Right cardiac atrium (tissue), 5 donors: ENCODE measurements at regions not wholly inside any gene's neighbourhood (a gene's known extent, or its start where the extent isn't known, plus 50 kb on each side); places are given as distances from the start of the nearest gene placed in this dataset.
A peak's percentile ranks its signal among the peaks of the same experiment; 100 is the strongest.

Source experiments
- ATAC-seq, 2 donors: fragments of 200-7000 bp; cut with Tn5 transposase; one replicate each; pipeline versions ENCODE4 v1.8.0 to v1.9.1; 2020; ENCODE audit warnings: moderate library complexity in 2 of 2, mild to moderate bottlenecking in 1 of 2
- DNase-seq, 3 donors: peaks; one replicate each; pipeline ENCODE4 v3.0.0-alpha.2; 2020
- H3K27ac ChIP-seq: one replicate; pipeline ENCODE4 v1.5.1; 2013; ENCODE audit warnings: mild to moderate bottlenecking, low read length, control low read depth, moderate library complexity
- H3K27me3 ChIP-seq: one replicate; pipeline ENCODE4 v1.6.1; 2013; ENCODE audit not compliant: control insufficient read depth, insufficient read depth
- H3K4me1 ChIP-seq: one replicate; pipeline ENCODE4 v1.6.1; 2013; ENCODE audit warnings: low read length; ENCODE audit not compliant: control insufficient read depth, insufficient read depth
- H3K4me3 ChIP-seq: one replicate; pipeline ENCODE4 v1.5.1; 2013; ENCODE audit warnings: low read length, control low read depth
- H3K9me3 ChIP-seq: one replicate; pipeline ENCODE4 v1.6.1; 2013; ENCODE audit warnings: low read length; ENCODE audit not compliant: control insufficient read depth
- WGBS: extraction: QIAGEN DNeasy Blood & Tissue Kit; methylation state at CpG from one replicate; pipeline ENCODE4 v1.1.7; 2013; 5-methylcytosine and 5-hydroxymethylcytosine counted together
- intact Hi-C, 4 donors: fragments of 100-400 bp; cut with DNase I; formaldehyde crosslinking; loops; one replicate each; pipeline versions ENCODE4 v1.11.0 to v1.14.0; 2022 to 2023
- donor health status: healthy with polysubstance abuse.
- donor health status: DM: no; HTN: yes; CAD: no.
- donor health status: DM: no; HTN: no; CAD: no.
- donor health status: DM: no; HTN: yes; CAD: no; lungs with severe emphysema.
- donor health status: DM: yes; HTN: yes; CAD: no.

DNA sequence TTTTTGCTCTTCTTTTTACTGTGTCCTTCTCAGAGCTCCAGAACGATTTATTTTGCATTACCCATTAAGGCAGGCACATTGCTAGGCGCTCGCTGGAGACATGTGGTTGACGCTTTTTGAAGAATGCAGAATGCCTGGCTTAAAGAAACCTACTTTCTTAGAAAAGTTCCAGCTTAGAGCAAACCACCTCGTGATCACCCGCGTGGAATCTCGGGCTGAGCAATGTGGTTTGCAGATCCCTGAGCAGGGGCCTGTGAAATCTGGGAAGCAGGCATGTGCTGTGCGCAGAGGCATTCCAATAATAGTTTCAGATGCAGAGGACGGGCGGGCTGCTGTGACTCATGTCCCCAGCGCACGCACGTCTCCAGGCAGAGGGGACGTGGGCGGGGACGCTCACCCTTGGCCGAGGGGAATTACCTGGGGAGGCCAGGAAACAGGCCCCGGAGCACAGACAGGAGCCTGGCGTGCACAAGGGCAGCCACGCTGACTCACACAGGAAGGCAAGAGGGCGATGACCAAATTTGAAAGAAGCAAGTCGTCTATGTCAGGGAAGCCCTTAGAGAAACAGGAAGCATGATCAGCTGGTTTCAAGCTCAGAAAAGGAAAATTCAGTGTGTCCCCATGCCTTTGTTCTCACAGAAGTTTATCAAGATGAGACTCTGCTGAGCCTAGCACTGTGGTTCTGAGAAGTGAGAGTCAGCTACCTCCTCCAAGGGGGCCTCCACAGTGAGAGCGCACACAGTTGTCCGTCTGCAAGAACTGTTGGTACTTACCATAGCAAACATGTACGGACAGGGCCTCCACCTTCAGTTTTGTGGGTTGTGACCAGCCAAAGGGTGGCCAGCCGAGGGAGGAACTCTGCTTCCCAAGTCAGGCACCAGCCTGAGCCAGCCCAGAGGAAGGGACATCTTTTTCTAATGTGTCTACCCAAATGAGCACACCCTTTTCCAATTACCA is 218.6 kb downstream of the PIK3R1 start:
- ATAC-seq (peak; percentile 94 to 99), DNase-seq (peak; percentile 86 to 90 (median 90))
- Histone ChIP-seq H3K27me3 (no peaks in the 10 kb centered on the region), H3K27ac (peak overlapping the region; percentile 85), H3K4me1 (peaks cover 4% of the 10 kb centered on the region), H3K9me3 (no peaks in the 10 kb centered on the region), H3K4me3 (no peak overlapping the region)
- WGBS: 36% methylated on average over 27 of the region's 27 CpGs
- intact Hi-C loops: no loop called here

- H3K27ac ChIP-seq: no peak overlapping the region
- 84% methylated on average over 1 of the region's 1 CpG for WGBS
- H3K9me3 ChIP-seq: no peaks in the 10 kb centered on the region
- peak in 1 of 3 donors; percentile 43 for DNase-seq
- intact Hi-C loops: no loop called here
- H3K27me3 ChIP-seq: no peaks in the 10 kb centered on the region
- peaks cover 4% of the 10 kb centered on the region for H3K4me1 ChIP-seq
- ATAC-seq: no peak
- H3K4me3 ChIP-seq: no peak overlapping the region
Measured at GRCh38 chr5:68435611-68436010, 220.1 kb downstream of the PIK3R1 start.

DNA sequence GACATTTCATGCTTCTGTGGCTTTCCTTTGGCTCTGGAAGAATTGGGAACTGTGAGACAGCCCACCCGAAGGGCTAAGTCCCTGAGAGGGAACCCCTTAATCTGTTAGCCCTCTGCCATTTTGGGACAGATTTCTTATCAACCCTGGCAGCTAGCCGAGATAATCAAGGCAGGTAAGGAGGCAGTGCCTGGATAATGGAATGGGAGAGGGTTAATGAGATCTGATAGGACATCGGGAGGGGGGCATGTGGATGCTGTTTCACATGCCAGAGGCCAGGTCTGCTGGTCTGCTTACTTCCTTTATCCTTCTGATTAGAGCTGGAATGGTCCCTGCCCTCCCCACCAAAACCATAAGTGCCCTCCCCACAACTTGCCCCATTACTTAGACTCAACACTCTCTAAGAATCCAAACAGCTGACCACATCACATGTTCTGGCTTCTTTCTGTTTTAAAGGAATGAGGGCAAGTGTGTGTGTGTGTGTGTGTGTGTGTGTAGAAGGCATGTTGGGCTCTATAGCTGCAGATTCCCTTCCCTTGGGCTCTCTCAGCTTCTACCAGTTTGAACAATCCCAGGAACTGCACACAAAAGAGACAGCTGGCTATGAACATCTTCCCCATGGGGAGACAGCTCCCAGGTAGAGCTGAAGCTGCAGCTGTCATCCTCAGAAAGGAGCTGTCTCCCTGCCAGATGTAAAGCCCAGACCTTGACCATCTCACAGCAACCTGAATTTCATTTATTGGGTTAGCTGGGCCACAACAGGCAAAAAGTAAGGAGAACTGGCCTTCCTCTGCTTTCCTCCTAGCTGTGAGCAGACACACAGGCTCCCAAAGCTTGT is 221.3 kb downstream of the PIK3R1 start:
- WGBS: 63% methylated on average over 3 of the region's 3 CpGs

DNA sequence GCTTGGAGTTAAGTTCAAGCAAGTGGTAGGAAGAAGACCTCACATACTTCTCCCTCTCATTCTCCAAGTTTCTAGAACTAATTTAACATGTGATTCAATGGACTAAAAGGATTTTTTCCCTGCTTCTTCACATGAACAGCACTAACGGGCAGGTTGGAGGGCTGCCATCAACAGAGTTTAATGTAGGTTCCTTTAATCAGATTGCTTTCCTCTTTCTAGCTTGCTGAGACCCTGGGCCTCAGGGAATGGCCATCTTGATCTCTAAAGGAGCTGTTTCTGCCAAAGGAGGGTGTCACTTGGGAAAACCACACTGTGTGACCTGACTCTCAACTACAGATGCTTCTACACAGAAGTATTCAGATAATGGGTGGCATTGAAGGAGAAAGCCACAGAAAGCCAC is 223.3 kb downstream of the PIK3R1 start:
- WGBS: 38% methylated on average over 1 of the region's 1 CpG
- intact Hi-C loops: no loop called here
- Histone ChIP-seq H3K4me1 (no peaks in the 10 kb centered on the region), H3K9me3 (no peaks in the 10 kb centered on the region), H3K27me3 (no peaks in the 10 kb centered on the region), H3K4me3 (no peak overlapping the region), H3K27ac (no peak overlapping the region)
- ATAC-seq (no peak), DNase-seq (no peak)

More for the DNA sequence above, 221.3 kb downstream of the PIK3R1 start:
- H3K27ac ChIP-seq: no peak overlapping the region
- no peaks in the 10 kb centered on the region for H3K27me3 ChIP-seq
- no peaks in the 10 kb centered on the region for H3K9me3 ChIP-seq
- no peak for ATAC-seq
- no peak for DNase-seq
- H3K4me1 ChIP-seq: peaks cover 4% of the 10 kb centered on the region
- H3K4me3 ChIP-seq: no peak overlapping the region
- intact Hi-C loops: no loop called here

DNA sequence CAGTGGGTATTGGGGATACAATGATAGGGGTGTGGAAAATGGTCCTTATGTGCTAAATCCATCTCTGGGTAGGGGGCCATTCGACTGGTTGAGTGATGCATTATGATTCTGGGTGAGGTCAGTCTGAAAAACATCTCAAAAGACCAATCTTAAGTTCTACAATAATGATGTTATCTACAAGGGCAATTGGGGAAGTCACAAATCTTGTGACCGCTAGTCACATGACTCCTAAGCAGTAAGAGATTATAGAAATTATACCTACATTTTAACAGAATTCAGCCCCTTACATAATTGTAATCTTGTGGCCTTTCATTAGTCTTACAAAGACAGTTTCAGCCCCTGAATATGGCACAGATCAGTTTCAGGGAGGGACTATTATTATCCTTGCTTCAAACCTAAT is 224.7 kb downstream of the PIK3R1 start:
- DNase-seq (no peak), ATAC-seq (no peak)
- Histone ChIP-seq H3K4me1 (peaks cover 2% of the 10 kb centered on the region), H3K27ac (no peak overlapping the region), H3K9me3 (no peaks in the 10 kb centered on the region), H3K4me3 (no peak overlapping the region), H3K27me3 (no peaks in the 10 kb centered on the region)
- intact Hi-C loops: no loop called here
- 97% methylated on average over 2 of the region's 2 CpGs for WGBS

DNA sequence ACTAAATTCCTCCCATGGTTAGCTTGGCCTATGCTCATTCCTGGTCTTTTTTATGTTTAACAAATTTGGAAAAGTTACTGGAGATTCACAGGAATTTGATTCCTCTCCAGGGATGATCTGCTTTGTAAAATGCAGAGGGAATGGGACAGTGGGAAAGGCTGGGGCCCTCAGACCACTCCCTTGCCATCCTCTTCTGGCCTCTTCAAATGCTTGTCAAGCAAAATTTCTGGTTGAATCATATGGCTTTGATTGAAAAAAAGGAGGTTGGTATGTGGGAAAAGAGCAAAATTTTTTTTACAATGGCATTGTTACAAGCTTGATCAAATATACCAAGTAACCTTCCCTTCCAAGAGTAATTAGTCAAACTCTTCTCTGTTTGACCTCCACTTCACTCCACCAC is 225.1 kb downstream of the PIK3R1 start:
- no peaks in the 10 kb centered on the region for H3K9me3 ChIP-seq
- H3K4me1 ChIP-seq: peaks cover 2% of the 10 kb centered on the region
- intact Hi-C loops: no loop called here
- H3K4me3 ChIP-seq: no peak overlapping the region
- DNase-seq: no peak
- ATAC-seq: no peak
- no peak overlapping the region for H3K27ac ChIP-seq
- no peaks in the 10 kb centered on the region for H3K27me3 ChIP-seq

DNA sequence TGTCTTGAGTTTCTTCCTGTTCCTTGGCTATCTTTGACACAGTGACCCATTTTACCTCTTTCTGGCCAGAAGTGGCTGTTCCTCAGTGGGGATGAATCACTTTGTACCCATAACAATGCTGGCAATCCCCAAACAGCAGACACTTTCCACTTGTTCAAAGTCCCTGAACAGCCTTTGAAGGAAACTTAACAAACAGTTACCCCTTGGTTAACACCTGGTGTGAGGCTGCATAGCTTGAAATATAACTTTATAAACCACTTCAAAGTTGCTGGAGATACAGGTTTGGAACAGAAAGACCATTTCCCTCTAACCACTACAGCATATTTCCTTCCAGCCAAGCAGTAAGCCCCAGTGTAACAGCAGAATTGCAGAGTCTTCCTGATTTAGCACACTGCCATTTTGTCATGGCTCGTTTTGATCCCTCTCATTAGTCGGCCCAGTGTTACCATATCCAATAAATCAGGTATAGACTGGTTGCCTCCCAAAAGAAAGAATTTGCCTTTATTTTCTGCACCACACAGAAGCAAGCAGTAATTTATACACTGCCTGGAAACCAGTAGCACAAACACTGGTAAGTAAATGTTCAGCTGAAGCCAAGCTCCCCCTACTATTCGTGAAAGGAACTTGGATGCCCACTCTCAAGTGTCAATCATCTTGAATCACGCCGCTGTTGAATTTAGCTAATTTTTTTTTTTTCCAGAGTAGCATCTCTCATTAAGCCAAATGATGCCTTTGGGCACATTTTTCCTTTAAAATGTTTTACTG is 225.9 kb downstream of the PIK3R1 start:
- Histone ChIP-seq H3K4me1 (peaks cover 2% of the 10 kb centered on the region), H3K27me3 (no peaks in the 10 kb centered on the region), H3K27ac (no peak overlapping the region), H3K4me3 (no peak overlapping the region), H3K9me3 (no peaks in the 10 kb centered on the region)
- 79% methylated on average over 5 of the region's 5 CpGs for WGBS
- intact Hi-C loops: no loop called here
- ATAC-seq: no peak
- no peak for DNase-seq

DNA sequence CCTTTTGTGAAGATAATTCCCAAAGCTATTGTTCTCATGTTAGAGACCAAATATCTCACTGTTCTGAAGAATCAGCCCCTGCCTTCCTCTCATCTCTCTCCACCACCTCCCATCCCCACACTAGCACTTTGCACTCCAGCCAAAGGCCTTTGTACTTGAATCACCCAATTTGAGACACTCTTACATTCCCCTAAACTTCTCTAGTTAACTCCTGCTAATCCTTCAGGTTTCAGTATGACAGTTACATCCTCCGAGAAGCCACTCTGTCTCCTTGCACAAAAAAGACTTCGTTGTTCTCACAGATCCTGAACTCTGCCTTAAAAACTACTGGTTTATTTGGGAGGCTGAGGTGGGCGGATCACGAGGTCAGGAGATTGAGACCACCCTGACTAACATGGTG is 227.5 kb downstream of the PIK3R1 start:
- no peaks in the 10 kb centered on the region for H3K9me3 ChIP-seq
- H3K27ac ChIP-seq: no peak overlapping the region
- H3K4me3 ChIP-seq: no peak overlapping the region
- no peak for DNase-seq
- peaks cover 2% of the 10 kb centered on the region for H3K4me1 ChIP-seq
- ATAC-seq: no peak
- H3K27me3 ChIP-seq: no peaks in the 10 kb centered on the region
- WGBS: 97% methylated on average over 4 of the region's 4 CpGs
- intact Hi-C loops: no loop called here

DNA sequence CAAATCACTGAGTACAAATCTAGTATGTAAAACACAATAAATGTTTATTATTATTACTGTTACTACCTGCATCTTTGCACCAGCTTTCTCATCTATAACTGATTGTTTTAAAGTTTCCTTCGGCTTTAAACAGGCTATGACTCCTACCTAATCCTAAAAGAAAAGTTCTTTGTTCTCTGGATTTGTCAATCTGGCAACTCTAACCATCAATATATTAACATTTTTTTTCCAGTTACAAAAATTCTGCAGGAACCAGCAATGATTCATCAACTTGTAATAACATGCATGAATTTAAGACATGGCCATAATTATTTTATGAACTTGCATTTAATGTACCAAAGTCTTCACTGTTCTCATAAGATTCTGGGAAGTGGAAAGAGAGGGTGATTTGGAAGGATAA is 228.5 kb downstream of the PIK3R1 start:
- Histone ChIP-seq H3K27me3 (no peaks in the 10 kb centered on the region), H3K27ac (no peak overlapping the region), H3K4me1 (peaks cover 4% of the 10 kb centered on the region), H3K9me3 (no peaks in the 10 kb centered on the region), H3K4me3 (no peak overlapping the region)
- no peak for ATAC-seq
- intact Hi-C loops: no loop called here
- WGBS: 72% methylated on average over 1 of the region's 1 CpG
- no peak for DNase-seq

- intact Hi-C loops: no loop called here
- ATAC-seq (peak in 1 of 2 donors; percentile 54), DNase-seq (no peak)
- H3K27ac ChIP-seq: peak overlapping the region; percentile 17
- 56% methylated on average over 5 of the region's 5 CpGs for WGBS
- peaks cover 7% of the 10 kb centered on the region for H3K4me1 ChIP-seq
- no peaks in the 10 kb centered on the region for H3K9me3 ChIP-seq
- no peak overlapping the region for H3K4me3 ChIP-seq
- H3K27me3 ChIP-seq: no peaks in the 10 kb centered on the region
Measured at GRCh38 chr5:68444833-68445232, 229.3 kb downstream of the PIK3R1 start.
